Endothelial cell of hepatic sinusoid (primary cell): ENCODE measurements at regions not wholly inside any gene's neighbourhood (a gene's known extent, or its start where the extent isn't known, plus 50 kb on each side); places are given as distances from the start of the nearest gene placed in this dataset.

Source experiments
- in situ Hi-C: cut with HindIII; loops from 2 replicates; pipeline ENCODE4 v1.10.0; 2017; ENCODE audit warnings: low sequenced_read_pairs

- in situ Hi-C loops, result no loop called here
Measured at GRCh38 chr2:71826826-71827523, 320.7 kb downstream of the CYP26B1 start.

GRCh38 chr2:71826299-71826698 is 321.4 kb downstream of the CYP26B1 start:
- in situ Hi-C loops, result no loop called here

- in situ Hi-C loops, result loop anchor here (25.0 kb wide), 1 partner anchor 763 kb away; no protein-coding TSS in a partner anchor
Measured at GRCh38 chr2:71824436-71824835, 323.2 kb downstream of the CYP26B1 start.

GRCh38 chr2:71823526-71823925 is 324.1 kb downstream of the CYP26B1 start:
- in situ Hi-C loops, result loop anchor here (25.0 kb wide), 1 partner anchor 764 kb away; no protein-coding TSS in a partner anchor

GRCh38 chr2:71822463-71822862 is 325.2 kb downstream of the CYP26B1 start:
- in situ Hi-C loops, result loop anchor here (25.0 kb wide), 1 partner anchor 765 kb away; no protein-coding TSS in a partner anchor

GRCh38 chr2:71821856-71822255 is 325.8 kb downstream of the CYP26B1 start:
- in situ Hi-C loops, result loop anchor here (25.0 kb wide), 1 partner anchor 765 kb away; no protein-coding TSS in a partner anchor

GRCh38 chr2:71816815-71817214 is 330.8 kb downstream of the CYP26B1 start:
- in situ Hi-C loops, result loop anchor here (25.0 kb wide), 1 partner anchor 770 kb away; no protein-coding TSS in a partner anchor

GRCh38 chr2:71815701-71816474 is 331.8 kb downstream of the CYP26B1 start:
- in situ Hi-C loops, result loop anchor here (25.0 kb wide), 1 partner anchor 771 kb away; no protein-coding TSS in a partner anchor

- in situ Hi-C loops, result loop anchor here (25.0 kb wide), 1 partner anchor 772 kb away; no protein-coding TSS in a partner anchor
Measured at GRCh38 chr2:71814885-71815284, 332.8 kb downstream of the CYP26B1 start.

GRCh38 chr2:71813807-71814470 is 333.7 kb downstream of the CYP26B1 start:
- in situ Hi-C loops, result loop anchor here (25.0 kb wide), 1 partner anchor 773 kb away; no protein-coding TSS in a partner anchor

GRCh38 chr2:71813315-71813714 is 334.3 kb downstream of the CYP26B1 start:
- in situ Hi-C loops, result loop anchor here (25.0 kb wide), 1 partner anchor 774 kb away; no protein-coding TSS in a partner anchor

GRCh38 chr2:71812736-71813135 is 334.9 kb downstream of the CYP26B1 start:
- in situ Hi-C loops, result loop anchor here (25.0 kb wide), 1 partner anchor 775 kb away; no protein-coding TSS in a partner anchor

- in situ Hi-C loops, result loop anchor here (25.0 kb wide), 1 partner anchor 776 kb away; no protein-coding TSS in a partner anchor
Measured at GRCh38 chr2:71811726-71812125, 335.9 kb downstream of the CYP26B1 start.

- in situ Hi-C loops, result loop anchor here (25.0 kb wide), 1 partner anchor 776 kb away; no protein-coding TSS in a partner anchor
Measured at GRCh38 chr2:71811157-71811556, 336.5 kb downstream of the CYP26B1 start.

GRCh38 chr2:71807581-71808451 is 339.8 kb downstream of the CYP26B1 start:
- in situ Hi-C loops, result loop anchor here (25.0 kb wide), 1 partner anchor 779 kb away; no protein-coding TSS in a partner anchor

- in situ Hi-C loops, result loop anchor here (25.0 kb wide), 1 partner anchor 781 kb away; no protein-coding TSS in a partner anchor
Measured at GRCh38 chr2:71806432-71806831, 341.2 kb downstream of the CYP26B1 start.

GRCh38 chr2:71804281-71804751 is 343.3 kb downstream of the CYP26B1 start:
- in situ Hi-C loops, result loop anchor here (5.0 to 25.0 kb wide), 2 partner anchors 73 to 783 kb away; no protein-coding TSS in a partner anchor

GRCh38 chr2:71803398-71803797 is 344.3 kb downstream of the CYP26B1 start:
- in situ Hi-C loops, result loop anchor here (5.0 to 25.0 kb wide), 2 partner anchors 74 to 784 kb away; no protein-coding TSS in a partner anchor

- in situ Hi-C loops, result loop anchor here (5.0 to 25.0 kb wide), 2 partner anchors 75 to 785 kb away; no protein-coding TSS in a partner anchor
Measured at GRCh38 chr2:71802556-71802955, 345.1 kb downstream of the CYP26B1 start.
